RCC 7860 (cell line): ENCODE measurements at regions not wholly inside any gene's neighbourhood (a gene's known extent, or its start where the extent isn't known, plus 50 kb on each side); places are given as distances from the start of the nearest gene placed in this dataset.
"Not testable (repeated sequence)": the region's sequence is repeated elsewhere in the genome, so short reads cannot be mapped to it uniquely, and the experiment has no call there.

Source experiments
- DNase-seq: peaks from one replicate; pipeline ENCODE4 v3.0.0-alpha.2; 2015; ENCODE audit warnings: low spot score
- FAIRE-seq: peaks from 2 replicates; lab custom pipeline; 2012; peaks lifted over from hg19 to GRCh38; lab: Jason Lieb, UNC

DNA sequence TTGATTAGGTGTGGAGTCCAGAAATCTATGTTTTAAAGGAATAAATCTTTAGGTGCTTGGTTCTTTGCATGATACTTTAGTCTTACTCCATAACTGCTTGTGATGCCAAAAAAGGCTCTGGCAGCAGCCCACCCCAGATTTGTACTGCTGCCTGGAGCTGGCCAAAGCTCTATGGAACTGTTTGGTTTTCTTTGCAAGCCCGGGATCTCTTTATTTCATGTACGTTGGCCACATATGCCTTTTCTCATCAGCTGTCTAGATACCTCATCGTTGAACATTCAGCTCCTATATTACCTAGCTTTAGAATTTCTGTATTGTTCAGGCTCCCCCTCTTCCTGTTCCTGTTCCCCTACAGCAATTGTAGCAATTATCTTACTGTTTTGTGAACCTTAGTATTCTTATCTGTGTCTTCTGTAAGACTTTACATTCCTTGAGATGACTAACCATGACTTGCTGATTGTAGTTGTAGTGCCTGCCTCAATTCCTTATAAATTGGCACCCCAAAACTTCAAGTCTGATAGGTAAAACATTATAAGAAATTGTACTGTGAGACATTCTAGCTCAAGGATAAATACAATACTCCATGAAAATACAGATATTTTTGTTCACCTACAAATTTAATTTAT lies 199.4 kb upstream of the GPRIN3 start:
- DNase-seq: no peak

DNA sequence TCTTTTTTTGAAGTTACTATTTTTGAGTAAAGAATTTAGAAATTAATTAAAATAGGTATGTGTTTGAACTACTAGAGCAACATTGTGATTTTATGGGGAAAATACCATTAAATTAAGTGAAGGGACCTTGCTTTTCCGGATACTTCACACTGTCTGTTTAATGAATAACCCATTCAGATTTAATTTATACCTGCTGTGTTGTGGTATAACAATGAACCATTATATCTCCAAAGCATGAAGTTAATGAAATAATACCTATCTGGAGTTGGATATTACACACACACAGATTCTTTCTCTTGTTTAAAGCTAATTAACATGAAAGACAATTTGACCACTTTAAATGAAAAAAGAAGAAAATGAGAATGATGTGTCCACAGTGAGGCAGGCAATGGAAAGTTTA lies 195.0 kb upstream of the GPRIN3 start:
- FAIRE-seq (no peak), DNase-seq (no peak)

More for the DNA sequence above, 199.4 kb upstream of the GPRIN3 start:
- FAIRE-seq: no peak

DNA sequence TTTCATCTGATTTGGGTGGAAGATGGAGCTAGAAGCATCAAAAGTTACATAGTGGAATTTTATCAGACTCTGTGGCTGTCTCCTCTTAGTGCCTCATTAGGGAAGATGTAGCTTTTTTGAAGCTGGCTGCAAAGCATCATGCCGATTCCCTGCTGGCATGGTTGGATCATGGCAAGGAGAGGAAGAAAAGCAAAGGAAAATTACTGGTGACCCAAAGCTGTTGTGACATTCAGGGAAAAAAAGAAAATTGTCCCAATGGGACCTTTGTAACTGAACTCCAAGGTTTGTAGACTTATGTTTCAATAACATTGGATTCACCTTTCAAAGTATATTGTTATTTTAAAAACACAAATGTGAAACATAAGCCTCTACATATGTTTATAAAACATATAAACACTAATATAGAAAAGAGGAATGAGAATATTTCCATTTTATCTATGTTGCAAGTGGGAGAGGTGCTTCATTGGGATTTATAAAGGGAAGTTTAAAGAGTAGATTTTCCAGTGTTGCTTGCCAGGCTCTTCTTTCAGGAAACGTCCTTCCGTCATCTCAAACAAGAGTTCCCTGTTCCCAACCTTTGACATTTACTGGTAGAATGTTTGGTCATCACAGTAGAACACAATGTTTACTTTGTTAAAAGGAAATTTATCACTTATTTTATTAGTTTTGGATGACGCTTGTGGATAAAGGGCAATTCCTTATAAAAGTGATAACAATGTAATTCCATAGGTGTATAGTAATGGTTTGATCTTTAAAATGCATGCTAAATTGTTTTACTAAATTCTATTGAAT lies 190.1 kb upstream of the GPRIN3 start:
- no peak for DNase-seq
- no peak for FAIRE-seq

DNA sequence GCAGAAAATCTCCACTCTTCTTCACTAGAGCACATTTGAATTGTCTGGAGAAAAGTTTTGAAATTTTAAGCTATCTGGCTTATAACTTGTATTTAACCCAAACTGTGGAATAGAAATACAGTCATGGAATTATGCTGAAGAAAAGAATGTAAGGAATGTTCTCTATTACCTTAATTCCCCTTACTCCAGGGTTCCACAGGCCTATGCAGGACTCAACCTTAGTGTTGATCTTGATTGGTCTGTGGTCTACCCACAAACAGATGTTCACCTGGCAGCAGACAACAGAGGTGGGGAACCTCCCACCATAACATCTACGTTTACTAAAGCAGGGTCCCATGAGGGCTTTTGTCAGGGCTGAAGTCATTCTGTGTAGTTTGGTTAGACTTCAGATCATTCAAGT lies 189.3 kb upstream of the GPRIN3 start:
- FAIRE-seq (no peak), DNase-seq (no peak)

GRCh38 chr4:89493367-89493766 lies 185.8 kb upstream of the GPRIN3 start:
- FAIRE-seq: no peak
- no peak for DNase-seq

DNA sequence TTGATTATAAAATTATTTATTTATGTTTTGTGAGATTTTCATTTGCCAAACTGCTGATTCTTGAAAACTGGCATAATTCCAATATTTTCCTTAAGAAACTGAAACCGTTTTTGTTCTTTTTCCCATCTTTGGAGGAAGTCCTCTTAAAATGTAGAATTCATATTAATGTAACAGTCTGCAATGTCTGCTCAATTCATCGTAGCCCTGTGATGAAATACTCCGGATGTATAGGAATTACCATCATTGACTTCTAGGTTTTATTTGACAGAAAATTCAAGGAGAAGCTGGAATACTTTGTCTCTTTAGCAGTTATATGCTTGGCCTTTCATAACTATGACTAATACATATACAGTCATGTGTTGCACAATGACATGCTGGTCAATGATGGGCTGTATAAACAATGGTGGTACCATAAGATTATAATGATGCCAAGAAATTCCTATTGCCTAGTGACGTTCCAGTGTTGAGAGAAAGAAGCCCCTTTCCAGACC lies 185.0 kb upstream of the GPRIN3 start:
- no peak for DNase-seq
- no peak for FAIRE-seq

- no peak for FAIRE-seq
- DNase-seq: no peak
Observed at GRCh38 chr4:89491761-89492160, 184.2 kb upstream of the GPRIN3 start.

DNA sequence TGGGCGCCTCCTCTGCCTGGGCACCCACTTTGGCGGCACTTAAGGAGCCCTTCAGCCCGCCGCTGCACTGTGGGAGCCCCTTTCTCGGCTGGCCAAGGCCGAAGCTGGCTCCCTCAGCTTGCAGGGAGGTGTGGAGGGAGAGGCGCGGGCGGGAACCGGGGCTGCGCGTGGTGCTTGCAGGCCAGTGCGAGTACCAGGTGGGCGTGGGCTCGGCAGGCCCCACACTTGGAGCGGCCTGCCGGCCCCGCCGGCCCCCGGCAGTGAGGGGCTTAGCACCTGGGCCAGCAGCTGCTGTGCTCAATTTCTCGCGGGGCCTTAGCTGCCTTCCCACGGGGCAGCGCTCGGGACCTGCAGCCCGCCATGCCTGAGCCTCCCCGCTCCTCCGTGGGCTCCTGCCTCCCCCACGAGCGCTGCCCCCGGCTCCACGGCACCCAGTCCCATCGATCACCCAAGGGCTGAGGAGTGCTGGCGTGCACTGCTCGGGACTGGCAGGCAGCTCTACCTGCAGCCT lies 182.4 kb upstream of the GPRIN3 start:
- FAIRE-seq, DNase-seq: not testable (repeated sequence)

DNA sequence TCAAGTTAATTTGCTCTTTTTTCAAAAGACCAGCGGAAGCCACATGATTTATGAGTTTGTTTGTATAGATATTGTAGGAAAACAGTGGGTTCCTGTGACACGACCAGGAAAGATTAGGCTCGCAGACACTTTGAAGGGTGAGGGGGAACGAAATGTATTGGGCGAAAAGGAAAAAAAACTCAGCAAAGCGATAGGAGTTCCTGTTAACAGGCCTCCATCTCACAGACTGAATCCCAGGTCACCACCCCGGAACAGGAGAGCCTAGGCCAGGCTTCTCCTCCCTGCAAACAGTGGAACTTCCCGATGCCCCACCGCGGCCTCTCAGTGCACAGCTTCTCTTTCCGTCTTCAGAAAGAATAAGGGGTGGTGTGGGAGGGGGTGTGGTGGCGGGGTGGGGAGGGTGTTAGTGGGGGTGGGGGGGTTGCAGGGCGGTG lies 181.8 kb upstream of the GPRIN3 start:
- DNase-seq (no peak), FAIRE-seq (no peak)

GRCh38 chr4:89488736-89489135 lies 181.1 kb upstream of the GPRIN3 start:
- DNase-seq (no peak), FAIRE-seq (no peak)

DNA sequence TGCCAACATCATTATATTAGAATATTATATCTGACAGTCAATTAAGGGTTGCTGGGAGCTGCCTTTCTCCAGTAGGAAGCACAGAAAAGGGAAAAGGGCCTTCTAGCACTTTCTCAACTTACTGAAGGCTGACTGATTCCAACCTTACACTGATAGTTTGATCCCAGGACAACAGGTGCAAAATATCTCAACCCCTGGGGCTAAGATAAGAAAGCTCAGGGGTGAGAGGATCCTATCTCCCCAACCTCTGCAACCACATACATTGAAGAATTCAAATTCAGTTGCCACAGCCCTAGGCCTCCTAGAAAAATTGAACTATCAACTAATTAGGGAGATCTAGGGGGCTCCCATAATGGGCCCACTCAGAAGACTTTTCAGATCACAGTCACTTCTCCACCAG lies 179.1 kb upstream of the GPRIN3 start:
- FAIRE-seq (no peak), DNase-seq (no peak)

DNA sequence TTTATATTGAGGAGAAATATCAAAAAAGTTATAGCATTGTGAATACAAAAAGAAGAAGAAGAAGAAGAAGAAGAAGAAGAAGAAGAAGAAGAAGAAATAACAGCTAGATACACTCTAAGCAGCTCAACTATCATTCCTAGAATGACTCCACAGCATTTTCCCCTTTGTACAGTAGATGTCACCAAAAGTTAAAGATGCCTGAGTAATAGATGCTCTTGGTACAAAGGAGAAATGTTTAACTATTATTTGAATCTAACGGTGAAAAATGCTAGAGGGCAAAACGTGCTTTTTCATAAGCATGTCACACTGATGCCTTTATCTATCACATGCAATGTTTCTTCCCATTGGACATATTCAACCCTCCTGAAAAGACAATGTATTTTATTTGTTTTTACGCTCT lies 178.4 kb upstream of the GPRIN3 start:
- DNase-seq: no peak
- no peak for FAIRE-seq

GRCh38 chr4:89483833-89484232 lies 176.2 kb upstream of the GPRIN3 start:
- DNase-seq (no peak), FAIRE-seq (no peak)

DNA sequence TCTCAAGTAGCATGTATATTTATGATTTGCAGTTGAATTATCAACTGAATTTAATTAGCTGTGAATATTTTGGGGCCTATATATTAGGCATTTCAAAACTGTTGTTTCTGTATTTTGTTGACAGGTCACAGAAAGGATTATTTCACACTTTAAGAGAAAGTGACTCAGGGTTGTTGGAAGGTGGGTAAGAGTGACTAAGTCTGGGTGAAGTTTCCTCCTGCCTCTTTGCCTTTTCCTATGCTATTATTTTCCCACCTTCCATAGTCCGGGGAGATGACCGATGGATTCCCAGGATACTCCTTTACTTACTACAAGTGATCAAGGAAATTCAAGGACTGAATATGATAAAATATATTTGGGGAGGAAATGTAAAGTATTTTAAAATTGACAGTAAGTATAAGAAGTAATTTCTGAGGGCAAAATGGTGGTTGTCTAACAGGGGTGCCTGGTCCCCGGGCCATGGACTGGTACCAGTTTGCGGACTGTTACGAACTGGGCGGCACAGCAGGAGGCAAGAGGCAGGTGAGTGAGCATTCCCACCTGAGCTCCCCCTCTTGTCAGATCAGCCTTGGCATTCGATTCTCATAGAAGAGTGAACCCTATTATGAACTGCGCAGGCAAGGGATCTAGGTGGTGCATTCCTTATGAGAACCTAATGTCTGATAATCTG lies 175.5 kb upstream of the GPRIN3 start:
- no peak for DNase-seq
- no peak for FAIRE-seq

GRCh38 chr4:89482251-89482650 lies 174.7 kb upstream of the GPRIN3 start:
- DNase-seq (no peak), FAIRE-seq (no peak)

DNA sequence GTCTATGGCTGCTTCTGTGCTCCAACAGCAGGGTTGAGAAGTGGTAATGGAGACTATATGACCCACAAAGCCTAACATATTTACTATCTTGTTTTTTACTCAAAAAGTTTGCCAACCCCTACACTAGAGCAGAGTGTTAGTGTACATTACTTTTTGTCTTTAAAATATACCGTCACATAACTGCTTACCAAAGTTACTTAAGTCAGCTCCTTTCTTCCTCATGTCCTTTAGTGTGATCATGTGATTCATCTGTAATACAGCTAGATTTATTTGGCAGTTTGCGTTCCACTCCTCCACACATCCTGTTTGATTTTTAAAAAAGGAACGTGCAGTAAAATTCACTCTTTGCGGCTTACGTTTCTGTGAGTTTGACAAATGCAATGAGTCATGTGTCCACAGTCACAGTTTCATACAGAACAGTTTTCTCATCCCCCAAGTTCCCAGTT lies 162.4 kb upstream of the GPRIN3 start:
- FAIRE-seq: peak; percentile 93
- DNase-seq: peak; percentile 85

DNA sequence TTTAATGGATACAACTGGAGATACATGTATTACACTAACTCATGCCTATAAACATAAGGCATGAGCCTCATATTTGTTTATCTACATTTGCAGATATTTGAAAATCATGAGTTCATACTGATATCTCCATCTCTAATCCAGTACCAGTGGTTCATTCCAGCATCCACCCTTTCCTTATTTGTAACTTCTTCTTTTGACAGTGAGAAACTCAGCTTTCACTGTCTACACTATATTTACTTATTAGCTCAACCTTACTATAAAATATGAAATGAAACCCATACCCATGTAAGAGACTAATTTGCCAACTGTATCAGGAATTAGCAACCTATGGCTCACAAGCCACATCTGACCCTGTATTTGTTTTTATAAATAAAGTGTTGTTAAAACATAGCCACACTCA lies 161.9 kb upstream of the GPRIN3 start:
- FAIRE-seq (no peak), DNase-seq (no peak)

- FAIRE-seq: no peak
- DNase-seq: no peak
Observed at GRCh38 chr4:89468602-89469001, 161.0 kb upstream of the GPRIN3 start.

- DNase-seq (no peak), FAIRE-seq (no peak)
Observed at GRCh38 chr4:89463341-89463740, 155.7 kb upstream of the GPRIN3 start.

DNA sequence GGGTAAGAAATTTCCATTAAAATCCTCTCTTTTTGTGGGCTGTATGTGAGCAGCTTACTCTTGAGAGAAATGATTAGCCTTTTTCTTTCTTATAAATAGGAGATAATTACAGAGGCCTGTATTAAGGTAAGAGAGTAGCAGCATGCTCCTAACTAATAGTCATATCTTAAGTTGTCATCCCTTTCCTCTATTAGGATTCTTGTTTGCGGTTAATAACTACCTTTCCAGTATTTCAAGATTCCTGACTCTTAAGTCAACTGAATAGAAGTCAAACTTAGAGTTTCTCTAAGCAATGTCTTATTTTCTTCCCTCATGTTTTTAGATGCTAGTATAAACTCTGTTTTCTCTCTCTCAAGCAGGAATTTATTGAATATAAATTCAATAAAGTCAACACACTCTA lies 139.9 kb upstream of the GPRIN3 start:
- DNase-seq (no peak), FAIRE-seq (no peak)

- FAIRE-seq: no peak
- DNase-seq: no peak
Observed at GRCh38 chr4:89446193-89446592, 138.6 kb upstream of the GPRIN3 start.

- no peak for DNase-seq
- FAIRE-seq: no peak
Observed at GRCh38 chr4:89439533-89439932, 131.9 kb upstream of the GPRIN3 start.
